ENCODE measurements at regions not wholly inside any gene's neighbourhood (a gene's known extent, or its start where the extent isn't known, plus 50 kb on each side); places are given as distances from the start of the nearest gene placed in this dataset.

DNA sequence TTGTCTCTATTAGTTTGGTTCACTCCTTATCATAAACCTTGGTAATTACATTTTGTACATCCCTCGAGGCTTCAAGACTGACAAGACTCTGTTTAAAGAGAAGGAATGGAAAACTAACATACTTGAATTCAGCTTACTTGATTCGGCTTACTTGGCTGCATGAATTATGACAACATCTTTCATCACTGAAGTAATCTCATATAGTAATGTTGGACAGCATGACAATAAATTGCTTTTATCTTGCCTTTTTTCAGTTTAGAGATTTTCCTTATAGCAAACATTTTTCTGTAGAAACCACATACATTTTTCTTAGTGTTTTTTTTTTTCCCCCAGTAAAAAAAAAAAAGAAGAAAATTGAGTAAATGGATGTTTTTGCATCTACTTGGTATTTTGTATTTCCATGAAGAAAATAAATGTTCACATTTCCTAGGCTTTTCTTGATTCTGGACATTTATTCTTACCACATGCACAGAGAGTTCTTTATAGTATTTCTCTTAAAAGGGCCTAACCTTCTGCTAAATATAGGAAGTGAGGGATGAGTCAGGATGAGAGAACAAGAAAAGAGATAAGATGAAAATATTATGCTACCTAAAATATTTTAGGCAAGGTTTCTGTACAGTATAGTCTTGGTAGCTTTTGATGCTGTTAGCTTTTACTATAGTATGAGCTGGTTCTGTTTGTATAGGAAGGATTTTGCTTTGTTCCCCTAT is 101.0 kb upstream of the HDGFL1 start:
- Histone ChIP-seq H3K9me3 (no peaks in the 10 kb centered on the region), H3K27ac (no peak overlapping the region), H3K27me3 (no peaks in the 10 kb centered on the region), H3K4me3 (no peak overlapping the region), H3K4me1 (peaks cover 0 to 20% (median 7%) of the 10 kb centered on the region in 4 donors), H3K36me3 (no peaks in the 10 kb centered on the region)
- no peak for TF ChIP-seq POLR2A (IDR thresholded peaks at IDR 0.05)
- TF ChIP-seq EP300 (IDR thresholded peaks at IDR 0.05) = no peak
- TF ChIP-seq CTCF (IDR thresholded peaks at IDR 0.05) = no peak
- DNase-seq (ENCODE audit: low spot score in 2 of 2) = no peak
- WGBS, 2 donors = 45 to 53% methylated on average over 2 of the region's 2 CpGs

DNA sequence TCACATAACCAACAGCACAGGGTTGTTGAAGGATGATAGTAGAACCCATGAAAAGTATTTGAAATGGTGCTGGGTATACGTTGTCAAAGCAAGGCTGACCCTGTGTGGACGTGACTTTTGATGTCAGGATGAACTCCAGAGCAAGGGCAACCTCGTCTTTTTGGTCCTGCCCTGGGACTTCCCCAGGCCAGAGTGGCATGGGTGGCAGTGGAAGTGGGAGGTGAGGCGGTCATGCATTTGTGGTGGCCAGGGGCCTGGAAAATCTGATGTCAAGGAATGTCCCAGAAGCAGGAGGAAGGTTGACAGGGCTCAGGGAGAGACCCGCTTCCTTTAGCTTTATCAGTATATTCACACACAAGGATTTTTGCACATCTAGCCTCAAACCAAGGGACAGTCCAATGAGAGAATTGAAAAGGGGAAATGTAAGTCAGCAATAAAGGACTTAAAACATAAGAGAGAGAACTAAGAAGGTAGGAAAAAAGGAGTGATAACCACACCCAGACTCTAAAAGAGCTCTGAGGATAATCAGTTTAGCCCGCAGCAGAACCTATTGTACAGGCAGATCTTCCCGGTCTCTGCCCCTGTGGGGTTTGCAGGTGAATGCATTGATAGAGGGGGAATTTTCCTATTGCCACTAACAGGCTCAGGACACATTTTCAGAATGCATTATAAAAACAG is 98.8 kb upstream of the HDGFL1 start:
- WGBS, 2 donors = 72 to 78% methylated on average over 7 of the region's 7 CpGs
- no peak for DNase-seq (ENCODE audit: low spot score in 2 of 2)
- no peaks in the 10 kb centered on the region for H3K36me3 ChIP-seq
- H3K9me3 ChIP-seq = no peaks in the 10 kb centered on the region
- no peaks in the 10 kb centered on the region for H3K27me3 ChIP-seq
- TF ChIP-seq POLR2A (IDR thresholded peaks at IDR 0.05) (no peak), EP300 (IDR thresholded peaks at IDR 0.05) (no peak), CTCF (IDR thresholded peaks at IDR 0.05) (no peak)
- peaks cover 0 to 20% (median 7%) of the 10 kb centered on the region in 4 donors for H3K4me1 ChIP-seq
- no peak overlapping the region for H3K27ac ChIP-seq
- no peak overlapping the region for H3K4me3 ChIP-seq

- peak in 1 of 2 donors; percentile 7 for DNase-seq (ENCODE audit: low spot score in 2 of 2)
- no peak overlapping the region for H3K27ac ChIP-seq
- H3K4me3 ChIP-seq = no peak overlapping the region
Measured at GRCh38 chr6:22471132-22471690, 98.2 kb upstream of the HDGFL1 start.

DNA sequence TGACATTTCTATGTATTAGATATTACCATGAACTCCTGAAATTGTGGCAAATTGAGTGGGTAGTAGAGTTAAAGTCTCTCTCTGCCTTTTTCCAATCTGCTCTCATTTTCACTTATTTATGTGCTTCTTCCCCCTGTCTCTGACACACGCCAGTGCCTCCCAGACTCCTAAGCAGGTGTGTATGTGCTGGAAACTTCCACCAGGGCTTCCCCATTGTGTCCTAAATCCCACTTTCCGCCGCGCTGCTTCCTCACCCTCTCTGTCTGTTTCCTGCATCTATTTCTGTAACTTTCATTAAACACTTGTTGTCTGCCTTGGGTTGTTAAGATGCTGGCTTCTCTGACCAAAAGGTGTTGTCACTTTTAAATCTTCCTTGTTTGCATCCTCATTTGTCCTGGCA is 97.6 kb upstream of the HDGFL1 start:
- Histone ChIP-seq H3K4me1 (peaks cover 0 to 20% (median 7%) of the 10 kb centered on the region in 4 donors), H3K27ac (no peak overlapping the region), H3K36me3 (no peaks in the 10 kb centered on the region), H3K9me3 (no peaks in the 10 kb centered on the region), H3K27me3 (no peaks in the 10 kb centered on the region), H3K4me3 (no peak overlapping the region)
- no peak for DNase-seq (ENCODE audit: low spot score in 2 of 2)
- WGBS, 2 donors = 84 to 85% methylated on average over 4 of the region's 4 CpGs
- TF ChIP-seq EP300 (IDR thresholded peaks at IDR 0.05) (no peak), POLR2A (IDR thresholded peaks at IDR 0.05) (no peak), CTCF (IDR thresholded peaks at IDR 0.05) (no peak)

More at GRCh38 chr6:22471132-22471690, 98.2 kb upstream of the HDGFL1 start:
- peaks cover 0 to 20% (median 7%) of the 10 kb centered on the region in 4 donors for H3K4me1 ChIP-seq
- WGBS, 2 donors = 19 to 23% methylated on average over 4 of the region's 4 CpGs
- no peaks in the 10 kb centered on the region for H3K9me3 ChIP-seq
- no peaks in the 10 kb centered on the region for H3K36me3 ChIP-seq
- no peaks in the 10 kb centered on the region for H3K27me3 ChIP-seq
- TF ChIP-seq POLR2A (IDR thresholded peaks at IDR 0.05) = no peak
- no peak for TF ChIP-seq CTCF (IDR thresholded peaks at IDR 0.05)
- no peak for TF ChIP-seq EP300 (IDR thresholded peaks at IDR 0.05)
